ENCODE measurements at regions not wholly inside any gene's neighbourhood (a gene's known extent, or its start where the extent isn't known, plus 50 kb on each side); places are given as distances from the start of the nearest gene placed in this dataset.
A peak's percentile ranks its signal among the peaks of the same experiment; 100 is the strongest.

DNA sequence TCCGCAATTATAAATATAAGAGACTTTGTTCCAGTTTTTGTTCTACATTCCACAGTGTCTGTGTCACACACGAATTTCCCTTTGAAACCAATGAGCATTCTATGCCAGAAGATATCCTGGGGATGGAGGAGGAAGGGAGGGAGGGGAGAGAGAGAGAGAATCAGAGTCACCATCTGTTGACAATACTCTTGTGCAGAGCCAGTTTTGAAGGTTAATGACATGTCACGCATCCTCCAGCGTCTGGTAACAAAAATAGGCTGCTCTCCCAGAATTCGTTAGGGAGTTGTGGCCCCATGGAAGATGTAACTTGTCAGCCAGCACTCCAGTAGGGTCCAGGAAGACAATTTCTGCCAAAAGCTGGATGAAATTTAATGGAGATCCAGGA is 213.5 kb upstream of the KRR1 start:
- Histone ChIP-seq H3K36me3 (ENCODE audit: control insufficient read depth in 2 of 2, insufficient read depth in 1 of 2, low read length in 2 of 2) (no peaks in the 10 kb centered on the region), H3K27ac (ENCODE audit: extremely low read depth, low read depth, low read length) (peak overlapping the region; percentile 5; the same call in 1 of the 2 replicates), H3K4me1 (ENCODE audit: control insufficient read depth, insufficient read depth, low read length) (peaks cover 15% of the 10 kb centered on the region), H3K4me3 (ENCODE audit: low read depth, low read length) (no peak overlapping the region), H3K9me3 (ENCODE audit: control insufficient read depth, insufficient read depth, low read depth, low read length) (no peaks in the 10 kb centered on the region)
- ChIA-PET POLR2A (interaction anchor here (1.2 kb wide), 1 partner anchor 55 kb away, joined by 3 read pairs; no protein-coding TSS in a partner anchor), CTCF (interaction anchor here (0.7 to 1.7 kb wide), 3 partner anchors 11 to 15 kb away, joined by 3 to 5 read pairs (median 5); no protein-coding TSS in a partner anchor)
- TF ChIP-seq, protein P1, sequence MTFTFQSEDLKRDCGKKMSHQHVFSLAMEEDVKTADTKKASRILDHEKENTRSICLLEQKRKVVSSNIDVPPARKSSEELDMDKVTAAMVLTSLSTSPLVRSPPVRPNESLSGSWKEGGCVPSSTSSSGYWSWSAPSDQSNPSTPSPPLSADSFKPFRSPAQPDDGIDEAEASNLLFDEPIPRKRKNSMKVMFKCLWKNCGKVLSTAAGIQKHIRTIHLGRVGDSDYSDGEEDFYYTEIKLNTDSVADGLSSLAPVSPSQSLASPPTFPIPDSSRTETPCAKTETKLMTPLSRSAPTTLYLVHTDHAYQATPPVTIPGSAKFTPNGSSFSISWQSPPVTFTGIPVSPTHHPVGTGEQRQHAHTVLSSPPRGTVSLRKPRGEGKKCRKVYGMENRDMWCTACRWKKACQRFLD (tag by site-specific recombination; IDR thresholded peaks at IDR 0.05): no peak
- TF ChIP-seq, protein P2, sequence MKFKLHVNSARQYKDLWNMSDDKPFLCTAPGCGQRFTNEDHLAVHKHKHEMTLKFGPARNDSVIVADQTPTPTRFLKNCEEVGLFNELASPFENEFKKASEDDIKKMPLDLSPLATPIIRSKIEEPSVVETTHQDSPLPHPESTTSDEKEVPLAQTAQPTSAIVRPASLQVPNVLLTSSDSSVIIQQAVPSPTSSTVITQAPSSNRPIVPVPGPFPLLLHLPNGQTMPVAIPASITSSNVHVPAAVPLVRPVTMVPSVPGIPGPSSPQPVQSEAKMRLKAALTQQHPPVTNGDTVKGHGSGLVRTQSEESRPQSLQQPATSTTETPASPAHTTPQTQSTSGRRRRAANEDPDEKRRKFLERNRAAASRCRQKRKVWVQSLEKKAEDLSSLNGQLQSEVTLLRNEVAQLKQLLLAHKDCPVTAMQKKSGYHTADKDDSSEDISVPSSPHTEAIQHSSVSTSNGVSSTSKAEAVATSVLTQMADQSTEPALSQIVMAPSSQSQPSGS (tag by site-specific recombination; IDR thresholded peaks at IDR 0.05; ENCODE audit: low read depth): no peak
- TF ChIP-seq SP3 (tag by site-specific recombination; IDR thresholded peaks at IDR 0.05) (peak; percentile 15; the same call in 1 of the 2 replicates), ZNF747 (tag by site-specific recombination; IDR thresholded peaks at IDR 0.05) (no peak), ZNF292 (tag by site-specific recombination; IDR thresholded peaks at IDR 0.05; ENCODE audit: borderline replicate concordance, low read depth) (no peak), ZNF514 (tag by site-specific recombination; IDR thresholded peaks at IDR 0.05) (no peak), TRIM28 (IDR thresholded peaks at IDR 0.05; ENCODE audit: borderline replicate concordance, low read length) (0 out of 2 replicates have a peak, but pooled peaks have one; percentile 32), ZBTB17 (tag by site-specific recombination; IDR thresholded peaks at IDR 0.05) (0 out of 2 replicates have a peak, but pooled peaks have one; percentile 12), ZNF785 (tag by site-specific recombination; IDR thresholded peaks at IDR 0.05) (no peak), ZNF433 (tag by site-specific recombination; IDR thresholded peaks at IDR 0.05; ENCODE audit: low read depth) (no peak), MZF1 (tag by site-specific recombination; IDR thresholded peaks at IDR 0.05; ENCODE audit: borderline replicate concordance) (peak; percentile 63; the same call in 1 of the 2 replicates), ZNF843 (tag by site-specific recombination; IDR thresholded peaks at IDR 0.05) (no peak), RBAK (tag by site-specific recombination; IDR thresholded peaks at IDR 0.05) (no peak), ZNF169 (tag by site-specific recombination; IDR thresholded peaks at IDR 0.05) (no peak), SCRT2 (tag by site-specific recombination; IDR thresholded peaks at IDR 0.05) (peak; percentile 90), ZNF660 (tag by site-specific recombination; IDR thresholded peaks at IDR 0.05) (peak; percentile 48; the same call in 1 of the 2 replicates), ZNF174 (tag by site-specific recombination; IDR thresholded peaks at IDR 0.05) (no peak), ZNF404 (tag by site-specific recombination; IDR thresholded peaks at IDR 0.05) (no peak), BCL11A (tag by site-specific recombination; IDR thresholded peaks at IDR 0.05; ENCODE audit: low read depth) (no peak), ZNF626 (tag by site-specific recombination; IDR thresholded peaks at IDR 0.05) (no peak), IKZF3 (tag by site-specific recombination; IDR thresholded peaks at IDR 0.05) (no peak)
- TF ChIP-seq, protein P3, sequence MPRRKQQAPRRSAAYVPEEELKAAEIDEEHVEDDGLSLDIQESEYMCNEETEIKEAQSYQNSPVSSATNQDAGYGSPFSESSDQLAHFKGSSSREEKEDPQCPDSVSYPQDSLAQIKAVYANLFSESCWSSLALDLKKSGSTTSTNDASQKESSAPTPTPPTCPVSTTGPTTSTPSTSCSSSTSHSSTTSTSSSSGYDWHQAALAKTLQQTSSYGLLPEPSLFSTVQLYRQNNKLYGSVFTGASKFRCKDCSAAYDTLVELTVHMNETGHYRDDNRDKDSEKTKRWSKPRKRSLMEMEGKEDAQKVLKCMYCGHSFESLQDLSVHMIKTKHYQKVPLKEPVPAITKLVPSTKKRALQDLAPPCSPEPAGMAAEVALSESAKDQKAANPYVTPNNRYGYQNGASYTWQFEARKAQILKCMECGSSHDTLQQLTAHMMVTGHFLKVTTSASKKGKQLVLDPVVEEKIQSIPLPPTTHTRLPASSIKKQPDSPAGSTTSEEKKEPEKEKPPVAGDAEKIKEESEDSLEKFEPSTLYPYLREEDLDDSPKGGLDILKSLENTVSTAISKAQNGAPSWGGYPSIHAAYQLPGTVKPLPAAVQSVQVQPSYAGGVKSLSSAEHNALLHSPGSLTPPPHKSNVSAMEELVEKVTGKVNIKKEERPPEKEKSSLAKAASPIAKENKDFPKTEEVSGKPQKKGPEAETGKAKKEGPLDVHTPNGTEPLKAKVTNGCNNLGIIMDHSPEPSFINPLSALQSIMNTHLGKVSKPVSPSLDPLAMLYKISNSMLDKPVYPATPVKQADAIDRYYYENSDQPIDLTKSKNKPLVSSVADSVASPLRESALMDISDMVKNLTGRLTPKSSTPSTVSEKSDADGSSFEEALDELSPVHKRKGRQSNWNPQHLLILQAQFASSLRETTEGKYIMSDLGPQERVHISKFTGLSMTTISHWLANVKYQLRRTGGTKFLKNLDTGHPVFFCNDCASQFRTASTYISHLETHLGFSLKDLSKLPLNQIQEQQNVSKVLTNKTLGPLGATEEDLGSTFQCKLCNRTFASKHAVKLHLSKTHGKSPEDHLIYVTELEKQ (tag by site-specific recombination; IDR thresholded peaks at IDR 0.05; ENCODE audit: borderline replicate concordance): peak; percentile 47; the same call in 1 of the 2 replicates
- TF ChIP-seq, protein P4, sequence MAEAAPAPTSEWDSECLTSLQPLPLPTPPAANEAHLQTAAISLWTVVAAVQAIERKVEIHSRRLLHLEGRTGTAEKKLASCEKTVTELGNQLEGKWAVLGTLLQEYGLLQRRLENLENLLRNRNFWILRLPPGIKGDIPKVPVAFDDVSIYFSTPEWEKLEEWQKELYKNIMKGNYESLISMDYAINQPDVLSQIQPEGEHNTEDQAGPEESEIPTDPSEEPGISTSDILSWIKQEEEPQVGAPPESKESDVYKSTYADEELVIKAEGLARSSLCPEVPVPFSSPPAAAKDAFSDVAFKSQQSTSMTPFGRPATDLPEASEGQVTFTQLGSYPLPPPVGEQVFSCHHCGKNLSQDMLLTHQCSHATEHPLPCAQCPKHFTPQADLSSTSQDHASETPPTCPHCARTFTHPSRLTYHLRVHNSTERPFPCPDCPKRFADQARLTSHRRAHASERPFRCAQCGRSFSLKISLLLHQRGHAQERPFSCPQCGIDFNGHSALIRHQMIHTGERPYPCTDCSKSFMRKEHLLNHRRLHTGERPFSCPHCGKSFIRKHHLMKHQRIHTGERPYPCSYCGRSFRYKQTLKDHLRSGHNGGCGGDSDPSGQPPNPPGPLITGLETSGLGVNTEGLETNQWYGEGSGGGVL (tag by site-specific recombination; IDR thresholded peaks at IDR 0.05): peak; percentile 73
- TF ChIP-seq, protein P5, sequence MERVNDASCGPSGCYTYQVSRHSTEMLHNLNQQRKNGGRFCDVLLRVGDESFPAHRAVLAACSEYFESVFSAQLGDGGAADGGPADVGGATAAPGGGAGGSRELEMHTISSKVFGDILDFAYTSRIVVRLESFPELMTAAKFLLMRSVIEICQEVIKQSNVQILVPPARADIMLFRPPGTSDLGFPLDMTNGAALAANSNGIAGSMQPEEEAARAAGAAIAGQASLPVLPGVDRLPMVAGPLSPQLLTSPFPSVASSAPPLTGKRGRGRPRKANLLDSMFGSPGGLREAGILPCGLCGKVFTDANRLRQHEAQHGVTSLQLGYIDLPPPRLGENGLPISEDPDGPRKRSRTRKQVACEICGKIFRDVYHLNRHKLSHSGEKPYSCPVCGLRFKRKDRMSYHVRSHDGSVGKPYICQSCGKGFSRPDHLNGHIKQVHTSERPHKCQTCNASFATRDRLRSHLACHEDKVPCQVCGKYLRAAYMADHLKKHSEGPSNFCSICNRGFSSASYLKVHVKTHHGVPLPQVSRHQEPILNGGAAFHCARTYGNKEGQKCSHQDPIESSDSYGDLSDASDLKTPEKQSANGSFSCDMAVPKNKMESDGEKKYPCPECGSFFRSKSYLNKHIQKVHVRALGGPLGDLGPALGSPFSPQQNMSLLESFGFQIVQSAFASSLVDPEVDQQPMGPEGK (tag by site-specific recombination; IDR thresholded peaks at IDR 0.05): no peak
- TF ChIP-seq, protein P6, sequence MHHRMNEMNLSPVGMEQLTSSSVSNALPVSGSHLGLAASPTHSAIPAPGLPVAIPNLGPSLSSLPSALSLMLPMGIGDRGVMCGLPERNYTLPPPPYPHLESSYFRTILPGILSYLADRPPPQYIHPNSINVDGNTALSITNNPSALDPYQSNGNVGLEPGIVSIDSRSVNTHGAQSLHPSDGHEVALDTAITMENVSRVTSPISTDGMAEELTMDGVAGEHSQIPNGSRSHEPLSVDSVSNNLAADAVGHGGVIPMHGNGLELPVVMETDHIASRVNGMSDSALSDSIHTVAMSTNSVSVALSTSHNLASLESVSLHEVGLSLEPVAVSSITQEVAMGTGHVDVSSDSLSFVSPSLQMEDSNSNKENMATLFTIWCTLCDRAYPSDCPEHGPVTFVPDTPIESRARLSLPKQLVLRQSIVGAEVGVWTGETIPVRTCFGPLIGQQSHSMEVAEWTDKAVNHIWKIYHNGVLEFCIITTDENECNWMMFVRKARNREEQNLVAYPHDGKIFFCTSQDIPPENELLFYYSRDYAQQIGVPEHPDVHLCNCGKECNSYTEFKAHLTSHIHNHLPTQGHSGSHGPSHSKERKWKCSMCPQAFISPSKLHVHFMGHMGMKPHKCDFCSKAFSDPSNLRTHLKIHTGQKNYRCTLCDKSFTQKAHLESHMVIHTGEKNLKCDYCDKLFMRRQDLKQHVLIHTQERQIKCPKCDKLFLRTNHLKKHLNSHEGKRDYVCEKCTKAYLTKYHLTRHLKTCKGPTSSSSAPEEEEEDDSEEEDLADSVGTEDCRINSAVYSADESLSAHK (tag by site-specific recombination; IDR thresholded peaks at IDR 0.05): no peak
